ENCODE measurements at regions not wholly inside any gene's neighbourhood (a gene's known extent, or its start where the extent isn't known, plus 50 kb on each side); places are given as distances from the start of the nearest gene placed in this dataset.

DNA sequence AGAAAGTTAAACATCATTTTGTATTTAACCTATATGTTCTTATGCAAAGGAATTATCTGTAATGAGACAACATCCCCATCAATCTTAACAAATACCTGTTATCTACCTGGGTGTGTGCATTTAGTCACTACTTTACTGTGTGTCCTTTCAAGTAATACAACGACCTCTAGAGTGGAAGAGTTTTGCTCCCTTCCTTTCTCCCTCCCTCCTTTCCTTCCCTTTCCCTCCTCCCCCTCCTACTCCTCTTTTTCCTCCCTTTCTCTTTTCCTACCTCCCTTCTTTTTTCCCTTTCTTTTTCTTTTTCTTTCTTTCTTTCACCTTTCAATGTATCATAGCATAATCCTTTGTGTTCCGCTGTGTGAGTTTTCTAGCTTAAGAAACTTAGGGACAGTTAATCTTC is 532.3 kb downstream of the SLC4A3 start:
- WGBS, result 83% methylated on average over 2 of the region's 2 CpGs
- DNase-seq (ENCODE audit: extremely low spot score), result no peak
- H3K4me1 ChIP-seq (ENCODE audit: insufficient read depth), result no peaks in the 10 kb centered on the region
- no peaks in the 10 kb centered on the region for H3K36me3 ChIP-seq (ENCODE audit: insufficient read depth)
- no peak overlapping the region for H3K4me3 ChIP-seq (ENCODE audit: low read depth, low read length)
- no peak overlapping the region for H3K27ac ChIP-seq (ENCODE audit: low read depth)

DNA sequence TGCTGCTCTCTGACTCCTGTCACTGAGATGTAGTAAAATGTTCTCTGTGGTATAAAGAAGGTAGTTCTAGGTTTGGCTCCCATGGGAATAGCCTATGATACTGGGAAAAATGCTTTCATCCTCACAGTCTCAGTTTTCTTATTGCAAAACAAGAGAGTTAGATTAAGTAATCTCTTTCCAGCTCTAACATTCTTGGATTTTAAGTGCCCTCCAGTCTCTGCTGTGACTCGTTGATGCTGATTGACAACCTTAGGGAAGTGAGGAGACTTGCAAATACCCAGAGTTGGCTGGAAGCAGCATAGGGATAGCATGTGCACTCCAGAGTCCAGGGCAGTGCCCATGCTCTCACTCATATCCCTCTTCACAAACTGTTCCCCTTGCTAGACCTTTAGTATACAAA is 534.9 kb downstream of the SLC4A3 start:
- DNase-seq (ENCODE audit: extremely low spot score), result no peak
- WGBS, result 54% methylated on average over 1 of the region's 1 CpG
- H3K4me3 ChIP-seq (ENCODE audit: low read depth, low read length), result no peak overlapping the region
- H3K36me3 ChIP-seq (ENCODE audit: insufficient read depth), result no peaks in the 10 kb centered on the region
- no peaks in the 10 kb centered on the region for H3K4me1 ChIP-seq (ENCODE audit: insufficient read depth)
- H3K27ac ChIP-seq (ENCODE audit: low read depth), result no peak overlapping the region

- no peaks in the 10 kb centered on the region for H3K36me3 ChIP-seq (ENCODE audit: insufficient read depth)
- DNase-seq (ENCODE audit: extremely low spot score), result no peak
Observed at GRCh38 chr2:220163486-220163885, 536.1 kb downstream of the SLC4A3 start.

DNA sequence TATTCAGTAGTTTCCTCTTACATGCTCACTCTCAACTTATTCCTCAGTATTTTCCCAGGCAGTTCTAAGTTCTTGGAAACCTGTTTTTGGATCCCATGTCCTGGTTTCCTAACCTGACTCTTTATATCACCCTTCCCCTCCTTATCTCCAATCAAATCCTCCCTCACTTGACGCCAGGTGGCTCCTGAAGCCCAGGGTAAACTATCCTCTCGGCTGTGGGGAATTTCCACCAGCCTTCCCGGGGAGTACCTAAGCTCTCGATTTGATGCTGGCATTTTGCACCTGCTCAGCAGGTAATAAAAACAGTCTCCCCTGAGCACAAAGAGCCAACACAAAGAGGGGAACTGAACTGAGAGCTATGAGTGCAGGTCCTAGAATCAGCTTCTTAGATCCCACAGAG is 538.0 kb downstream of the SLC4A3 start:
- no peak overlapping the region for H3K4me3 ChIP-seq (ENCODE audit: low read depth, low read length)
- no peak for DNase-seq (ENCODE audit: extremely low spot score)

More at GRCh38 chr2:220163486-220163885, 536.1 kb downstream of the SLC4A3 start:
- no peak overlapping the region for H3K4me3 ChIP-seq (ENCODE audit: low read depth, low read length)
- no peak overlapping the region for H3K27ac ChIP-seq (ENCODE audit: low read depth)
- WGBS, result 65% methylated on average over 2 of the region's 2 CpGs
- no peaks in the 10 kb centered on the region for H3K4me1 ChIP-seq (ENCODE audit: insufficient read depth)

DNA sequence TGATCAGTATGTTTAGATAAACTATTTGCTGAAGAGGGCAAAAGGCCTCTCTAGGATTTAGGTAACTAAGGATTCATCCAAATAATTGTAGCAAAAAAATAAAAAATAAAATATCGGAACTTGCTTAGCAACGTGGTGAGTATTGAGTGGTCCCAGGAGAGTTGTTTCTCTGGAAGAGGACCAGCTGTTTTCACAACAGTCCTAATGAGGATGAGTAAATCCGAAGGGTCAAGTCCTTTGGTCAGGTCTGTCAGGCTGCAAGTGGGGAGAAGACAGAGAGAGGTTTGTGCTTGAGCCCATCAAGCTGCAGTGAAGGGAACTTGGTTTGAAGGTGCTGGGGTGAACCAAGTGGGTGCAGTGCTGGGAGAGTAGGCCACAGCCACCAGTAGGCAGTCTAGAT is 539.2 kb downstream of the SLC4A3 start:
- WGBS, result 71% methylated on average over 3 of the region's 3 CpGs
- DNase-seq (ENCODE audit: extremely low spot score), result no peak
- Histone ChIP-seq H3K4me3 (ENCODE audit: low read depth, low read length) (no peak overlapping the region), H3K4me1 (ENCODE audit: insufficient read depth) (no peaks in the 10 kb centered on the region), H3K36me3 (ENCODE audit: insufficient read depth) (no peaks in the 10 kb centered on the region), H3K27ac (ENCODE audit: low read depth) (no peak overlapping the region)

More for the DNA sequence above, 538.0 kb downstream of the SLC4A3 start:
- no peak overlapping the region for H3K27ac ChIP-seq (ENCODE audit: low read depth)
- H3K36me3 ChIP-seq (ENCODE audit: insufficient read depth), result no peaks in the 10 kb centered on the region
- 65% methylated on average over 4 of the region's 4 CpGs for WGBS
- no peaks in the 10 kb centered on the region for H3K4me1 ChIP-seq (ENCODE audit: insufficient read depth)

DNA sequence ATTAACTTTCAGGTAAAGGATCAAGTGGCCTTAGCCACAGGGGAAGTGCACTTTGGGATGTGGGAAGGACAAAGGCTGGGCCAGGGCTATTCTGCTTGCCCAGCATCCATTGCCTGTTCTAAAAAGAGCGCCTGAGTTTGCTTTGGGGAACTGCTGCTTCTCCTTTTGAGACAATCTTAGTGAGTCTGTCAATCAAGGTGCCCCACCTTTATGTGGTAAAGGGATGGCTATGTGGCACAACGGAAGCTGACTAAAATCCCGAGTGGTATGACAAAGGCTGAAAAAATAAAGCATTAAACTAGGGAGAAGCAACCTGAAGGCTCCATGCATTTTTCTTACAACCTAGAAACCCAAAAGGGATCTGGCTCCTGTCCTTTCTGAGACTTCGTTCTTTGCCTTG is 540.5 kb downstream of the SLC4A3 start:
- DNase-seq (ENCODE audit: extremely low spot score), result no peak
- H3K4me1 ChIP-seq (ENCODE audit: insufficient read depth), result no peaks in the 10 kb centered on the region
- H3K27ac ChIP-seq (ENCODE audit: low read depth), result no peak overlapping the region
- no peak overlapping the region for H3K4me3 ChIP-seq (ENCODE audit: low read depth, low read length)
- H3K36me3 ChIP-seq (ENCODE audit: insufficient read depth), result no peaks in the 10 kb centered on the region
- WGBS, result 97% methylated on average over 4 of the region's 4 CpGs

DNA sequence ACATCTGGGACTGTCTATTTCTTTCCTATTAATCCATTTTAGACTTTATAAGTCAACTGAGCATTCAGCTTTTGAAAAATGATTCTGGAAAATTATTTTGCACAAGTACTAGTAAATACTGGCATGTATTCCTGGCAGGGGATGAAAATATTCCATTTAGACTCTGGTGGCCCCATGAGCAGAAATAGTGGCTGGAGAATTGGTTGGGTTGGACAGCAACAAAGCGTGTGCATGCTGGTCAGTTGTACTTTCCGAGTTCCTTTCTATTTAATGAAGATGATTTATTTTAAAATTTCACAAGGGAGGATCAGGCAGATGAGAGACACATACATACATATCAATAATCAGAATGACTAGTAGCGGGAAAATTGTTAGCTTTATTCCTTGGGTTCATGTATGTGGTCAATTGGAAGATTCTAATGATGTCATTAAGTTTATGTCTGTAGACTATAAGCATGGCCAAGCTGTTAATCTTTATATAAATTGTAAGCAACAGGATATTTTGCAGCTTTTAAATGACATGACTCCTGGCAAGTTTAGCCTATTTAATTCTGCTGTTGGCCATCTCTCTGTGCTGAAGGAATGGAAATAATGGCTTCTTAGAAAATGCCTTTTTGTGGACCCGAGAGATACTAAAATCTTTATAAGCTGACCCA is 541.6 kb downstream of the SLC4A3 start:
- 64% methylated on average over 4 of the region's 4 CpGs for WGBS

DNA sequence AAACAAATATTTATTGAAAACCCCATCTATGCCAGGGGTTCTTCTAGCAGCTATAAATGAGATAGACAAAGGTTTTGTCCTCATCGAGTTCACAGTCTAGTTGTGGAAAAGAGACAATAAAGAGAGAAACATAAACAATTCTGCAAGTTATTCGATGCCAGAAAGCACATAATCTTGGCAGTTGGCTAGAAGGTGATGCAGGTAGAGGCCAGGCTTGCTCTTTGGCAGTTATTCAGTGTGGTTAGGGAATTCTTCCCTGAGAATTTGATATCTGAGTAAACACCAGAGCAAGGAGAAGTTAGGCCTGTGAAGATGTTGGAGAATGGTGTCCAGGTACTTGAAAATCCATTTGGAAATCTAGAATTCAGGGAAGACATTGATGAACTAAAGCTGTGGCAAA is 547.4 kb downstream of the SLC4A3 start:
- no peak overlapping the region for H3K27ac ChIP-seq (ENCODE audit: low read depth)
- no peak overlapping the region for H3K4me3 ChIP-seq (ENCODE audit: low read depth, low read length)
- no peaks in the 10 kb centered on the region for H3K4me1 ChIP-seq (ENCODE audit: insufficient read depth)
- no peaks in the 10 kb centered on the region for H3K36me3 ChIP-seq (ENCODE audit: insufficient read depth)
- 66% methylated on average over 2 of the region's 2 CpGs for WGBS
- DNase-seq (ENCODE audit: extremely low spot score), result no peak

More for the DNA sequence above, 541.6 kb downstream of the SLC4A3 start:
- Histone ChIP-seq H3K4me3 (ENCODE audit: low read depth, low read length) (no peak overlapping the region), H3K36me3 (ENCODE audit: insufficient read depth) (no peaks in the 10 kb centered on the region), H3K27ac (ENCODE audit: low read depth) (no peak overlapping the region), H3K4me1 (ENCODE audit: insufficient read depth) (no peaks in the 10 kb centered on the region)
- no peak for DNase-seq (ENCODE audit: extremely low spot score)

- H3K36me3 ChIP-seq (ENCODE audit: insufficient read depth), result no peaks in the 10 kb centered on the region
Observed at GRCh38 chr2:220175967-220176366, 548.5 kb downstream of the SLC4A3 start.

DNA sequence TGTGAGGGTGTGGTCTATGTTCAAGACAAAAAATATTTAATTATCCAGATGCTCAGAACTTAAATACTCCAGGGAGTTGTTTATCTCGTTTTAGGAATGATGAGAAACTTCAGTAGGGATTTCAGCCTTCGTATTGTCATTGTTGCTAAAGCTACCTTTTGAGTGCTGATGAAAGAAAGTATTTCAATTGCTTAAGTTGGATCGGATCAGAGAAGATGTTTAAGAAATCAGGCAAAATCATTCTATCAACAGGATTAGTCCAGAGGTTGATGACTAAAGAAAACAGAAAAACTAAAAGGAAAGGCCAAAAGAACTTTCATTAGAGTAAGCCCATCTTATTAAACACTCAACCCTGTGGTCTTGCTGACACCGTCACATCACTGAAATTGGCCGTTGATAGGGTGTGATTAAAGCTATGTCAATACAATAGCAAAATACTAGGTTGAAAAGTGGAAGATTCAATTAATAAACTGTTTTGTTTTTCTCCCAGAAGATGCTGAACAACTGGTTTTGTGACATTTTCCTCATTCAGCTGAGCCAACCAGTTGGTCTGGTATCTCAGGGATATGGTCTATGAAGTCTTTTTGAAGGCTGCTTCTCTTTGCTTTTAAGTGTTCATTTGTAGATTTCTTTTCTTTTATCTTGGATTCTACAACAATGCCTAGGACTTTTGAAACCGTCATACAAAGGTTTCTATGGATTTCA is 551.7 kb downstream of the SLC4A3 start:
- H3K36me3 ChIP-seq (ENCODE audit: insufficient read depth), result no peaks in the 10 kb centered on the region
- H3K4me1 ChIP-seq (ENCODE audit: insufficient read depth), result no peaks in the 10 kb centered on the region
- 84% methylated on average over 6 of the region's 6 CpGs for WGBS
- peak; percentile 47 for DNase-seq (ENCODE audit: extremely low spot score)
- H3K27ac ChIP-seq (ENCODE audit: low read depth), result no peak overlapping the region
- no peak overlapping the region for H3K4me3 ChIP-seq (ENCODE audit: low read depth, low read length)

More at GRCh38 chr2:220175967-220176366, 548.5 kb downstream of the SLC4A3 start:
- no peak overlapping the region for H3K4me3 ChIP-seq (ENCODE audit: low read depth, low read length)
- DNase-seq (ENCODE audit: extremely low spot score), result no peak
- 87% methylated on average over 2 of the region's 2 CpGs for WGBS
- H3K27ac ChIP-seq (ENCODE audit: low read depth), result no peak overlapping the region
- H3K4me1 ChIP-seq (ENCODE audit: insufficient read depth), result no peaks in the 10 kb centered on the region

- DNase-seq (ENCODE audit: extremely low spot score), result no peak
- Histone ChIP-seq H3K27ac (ENCODE audit: low read depth) (no peak overlapping the region), H3K4me1 (ENCODE audit: insufficient read depth) (no peaks in the 10 kb centered on the region), H3K4me3 (ENCODE audit: low read depth, low read length) (no peak overlapping the region), H3K36me3 (ENCODE audit: insufficient read depth) (no peaks in the 10 kb centered on the region)
- 100% methylated on average over 1 of the region's 1 CpG for WGBS
Observed at GRCh38 chr2:220181165-220181564, 553.7 kb downstream of the SLC4A3 start.

DNA sequence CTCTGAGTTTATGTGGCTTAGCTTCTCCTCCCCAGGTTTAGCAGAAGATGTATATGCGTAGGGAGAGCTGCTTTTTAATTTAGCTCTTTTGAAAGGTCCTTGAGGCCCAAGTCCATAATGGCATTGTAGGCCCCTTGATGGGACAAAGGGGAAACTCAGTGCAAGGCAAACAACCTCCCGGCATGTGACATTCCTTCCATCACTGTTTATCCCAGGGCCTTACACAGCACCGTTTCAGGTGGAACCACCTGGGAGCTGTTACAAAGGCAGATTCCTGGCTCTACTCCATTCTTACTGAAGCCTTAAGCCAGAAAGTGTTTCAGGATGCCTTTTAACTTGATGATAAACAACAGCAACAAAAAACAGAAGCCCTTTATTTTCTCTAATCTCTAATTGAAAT is 555.4 kb downstream of the SLC4A3 start:
- no peaks in the 10 kb centered on the region for H3K4me1 ChIP-seq (ENCODE audit: insufficient read depth)
- no peak overlapping the region for H3K27ac ChIP-seq (ENCODE audit: low read depth)
- DNase-seq (ENCODE audit: extremely low spot score), result no peak
- H3K36me3 ChIP-seq (ENCODE audit: insufficient read depth), result no peaks in the 10 kb centered on the region
- 73% methylated on average over 3 of the region's 3 CpGs for WGBS
- no peak overlapping the region for H3K4me3 ChIP-seq (ENCODE audit: low read depth, low read length)

DNA sequence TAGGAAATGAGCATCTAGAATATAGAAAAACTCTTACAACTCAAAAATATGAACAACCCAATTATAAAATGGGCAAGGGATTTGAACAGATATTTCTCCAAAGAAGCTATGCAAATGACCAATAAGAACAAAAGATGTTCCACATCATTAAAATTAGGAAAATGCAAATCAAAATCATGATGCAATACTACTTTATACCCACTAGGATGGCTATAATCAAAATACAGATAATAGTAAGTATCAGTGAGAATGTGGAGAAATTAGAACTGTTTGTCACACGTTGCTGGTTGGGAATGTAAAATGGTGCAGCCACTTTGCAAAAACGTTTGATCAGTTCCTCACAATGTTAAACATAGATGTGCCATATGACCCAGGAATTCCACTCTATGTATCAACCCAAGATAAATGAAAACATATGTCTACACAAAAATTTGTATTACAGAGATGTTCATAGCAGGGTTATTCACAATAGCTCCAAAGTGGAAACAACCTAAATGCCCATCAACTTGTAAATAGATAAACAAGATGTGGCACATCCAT is 558.4 kb downstream of the SLC4A3 start:
- Histone ChIP-seq H3K4me3 (ENCODE audit: low read depth, low read length) (no peak overlapping the region), H3K36me3 (ENCODE audit: insufficient read depth) (no peaks in the 10 kb centered on the region), H3K4me1 (ENCODE audit: insufficient read depth) (no peaks in the 10 kb centered on the region), H3K27ac (ENCODE audit: low read depth) (no peak overlapping the region)
- whole genome bisulfite sequencing, result 47% methylated on average over 2 of the region's 2 CpGs
- no peak for DNase-seq (ENCODE audit: extremely low spot score)

DNA sequence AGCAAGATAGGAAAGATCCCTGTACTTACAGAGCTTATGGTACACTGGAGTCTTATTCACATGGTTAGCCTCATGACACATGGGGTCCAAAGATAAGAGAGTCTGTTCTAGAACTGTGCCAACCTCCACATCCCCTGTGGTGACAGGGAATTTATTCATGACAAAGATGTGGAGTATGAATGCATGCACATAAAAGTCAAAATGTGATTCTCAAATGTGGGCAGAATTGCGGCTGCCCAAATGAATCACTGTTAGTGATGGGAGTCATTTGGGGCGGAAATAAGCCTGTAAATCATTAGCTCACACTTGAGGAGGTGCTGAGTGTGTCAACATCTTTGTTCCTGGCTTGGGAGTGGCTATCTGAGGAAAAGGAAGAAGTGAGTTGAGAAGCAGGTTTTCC is 560.6 kb downstream of the SLC4A3 start:
- DNase-seq (ENCODE audit: extremely low spot score), result no peak
- Histone ChIP-seq H3K4me1 (ENCODE audit: insufficient read depth) (no peaks in the 10 kb centered on the region), H3K36me3 (ENCODE audit: insufficient read depth) (no peaks in the 10 kb centered on the region), H3K4me3 (ENCODE audit: low read depth, low read length) (no peak overlapping the region), H3K27ac (ENCODE audit: low read depth) (no peak overlapping the region)
- WGBS, result 68% methylated on average over 2 of the region's 2 CpGs
